Type B pancreatic cell (in vitro differentiated cells): ENCODE measurements at regions not wholly inside any gene's neighbourhood (a gene's known extent, or its start where the extent isn't known, plus 50 kb on each side); places are given as distances from the start of the nearest gene placed in this dataset.

Source experiments
- DNase-seq: peaks from one replicate; pipeline ENCODE4 v3.0.0; 2021; ENCODE audit warnings: mixed read lengths; ENCODE audit not compliant: unreplicated experiment; ENCODE audit errors: extremely low spot score
- H3K27ac Mint-ChIP-seq: 2 replicates; pipeline ENCODE4 v1.8.0; 2021; ENCODE audit warnings: mild to moderate bottlenecking, mixed read lengths
- H3K27me3 Mint-ChIP-seq: 2 replicates; pipeline ENCODE4 v1.8.0; 2021; ENCODE audit warnings: mixed read lengths
- H3K36me3 Mint-ChIP-seq: 2 replicates; pipeline ENCODE4 v1.8.0; 2021; ENCODE audit warnings: mixed read lengths
- H3K4me1 Mint-ChIP-seq: one replicate; pipeline ENCODE4 v1.8.0; 2021; ENCODE audit warnings: mixed read lengths; ENCODE audit not compliant: unreplicated experiment
- H3K4me3 Mint-ChIP-seq: 2 replicates; pipeline ENCODE4 v1.8.0; 2021; ENCODE audit warnings: mild to moderate bottlenecking, mixed read lengths
- H3K9me3 Mint-ChIP-seq: 2 replicates; pipeline ENCODE4 v1.8.0; 2021; ENCODE audit warnings: mixed read lengths
- CTCF ChIP-seq: fragments of 200-600 bp; sonication (generic); conservative IDR thresholded peaks from 2 replicates; pipeline ENCODE4 v1.5.0; 2021; ENCODE audit warnings: antibody characterized with exemption, mild to moderate bottlenecking

- Mint-ChIP-seq H3K9me3 (no peaks in the 10 kb centered on the region), H3K4me1 (peaks cover 15% of the 10 kb centered on the region), H3K36me3 (no peaks in the 10 kb centered on the region), H3K27ac (no peak overlapping the region), H3K27me3 (peaks cover 7% of the 10 kb centered on the region), H3K4me3 (no peak overlapping the region)
- no peak for TF ChIP-seq CTCF
- no peak for DNase-seq
Measured at GRCh38 chr7:31423994-31424393, 83.5 kb upstream of the NEUROD6 start.

DNA sequence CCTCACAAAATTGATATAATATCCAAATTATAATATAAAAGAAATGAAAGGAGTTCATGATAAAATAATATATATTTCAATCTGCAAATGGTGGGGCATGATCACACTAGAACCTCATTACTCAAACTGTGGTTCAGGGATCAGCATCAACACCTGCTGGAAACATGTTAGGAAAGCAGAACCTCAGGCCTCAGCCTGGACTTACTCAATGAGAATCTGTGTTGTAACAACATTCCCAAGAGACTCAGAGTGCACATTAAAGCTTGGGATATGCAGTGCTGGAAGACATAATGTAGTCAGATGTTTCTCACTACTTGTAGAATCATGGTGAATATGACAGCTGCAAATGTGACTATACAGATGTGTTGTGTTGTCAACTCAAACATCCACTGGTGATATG, 81.7 kb upstream of the ITPRID1 start:
- peaks cover 4% of the 10 kb centered on the region for H3K9me3 Mint-ChIP-seq

DNA sequence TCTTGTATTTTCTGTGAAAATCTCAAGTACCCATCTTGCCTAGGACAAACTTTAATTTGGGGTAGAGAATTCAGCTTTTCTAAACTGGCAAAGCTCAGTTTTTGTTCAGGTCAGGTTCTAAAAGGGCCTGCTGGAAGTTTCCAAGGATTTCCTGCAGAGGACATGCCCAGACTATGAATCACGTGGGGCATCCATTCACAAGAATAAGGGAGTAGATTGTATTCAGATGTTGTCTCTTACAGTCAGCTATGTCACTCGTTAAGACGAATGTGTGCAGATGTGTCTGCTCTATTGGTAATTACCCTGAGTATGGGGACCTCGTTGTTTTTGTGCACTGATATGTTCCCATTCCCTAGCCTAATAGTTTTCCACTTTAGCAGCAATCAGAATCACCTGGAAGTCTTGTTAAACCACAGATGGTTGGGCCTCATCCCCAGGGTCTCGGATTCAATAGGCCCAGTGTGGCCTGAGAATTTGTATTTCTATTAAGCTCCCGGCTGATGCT, 81.0 kb upstream of the ITPRID1 start:
- H3K4me3 Mint-ChIP-seq, result no peak overlapping the region
- H3K4me1 Mint-ChIP-seq, result peaks cover 7% of the 10 kb centered on the region
- H3K27me3 Mint-ChIP-seq, result peaks cover 26% of the 10 kb centered on the region
- no peak for TF ChIP-seq CTCF
- H3K9me3 Mint-ChIP-seq, result peaks cover 4% of the 10 kb centered on the region
- H3K36me3 Mint-ChIP-seq, result no peaks in the 10 kb centered on the region
- no peak for DNase-seq
- no peak overlapping the region for H3K27ac Mint-ChIP-seq

More for the DNA sequence above, 81.7 kb upstream of the ITPRID1 start:
- Mint-ChIP-seq H3K36me3 (no peaks in the 10 kb centered on the region), H3K4me1 (peaks cover 7% of the 10 kb centered on the region), H3K27ac (no peak overlapping the region), H3K27me3 (peaks cover 25% of the 10 kb centered on the region), H3K4me3 (no peak overlapping the region)
- TF ChIP-seq CTCF, result no peak
- DNase-seq, result no peak

- Mint-ChIP-seq H3K4me3 (no peak overlapping the region), H3K9me3 (peaks cover 4% of the 10 kb centered on the region), H3K36me3 (no peaks in the 10 kb centered on the region), H3K4me1 (peaks cover 7% of the 10 kb centered on the region), H3K27ac (no peak overlapping the region), H3K27me3 (peaks cover 33% of the 10 kb centered on the region)
- no peak for DNase-seq
- TF ChIP-seq CTCF, result no peak
Measured at GRCh38 chr7:31437250-31437865, 76.5 kb upstream of the ITPRID1 start.

GRCh38 chr7:31439165-31439564, 74.7 kb upstream of the ITPRID1 start:
- Mint-ChIP-seq H3K27me3 (peaks cover 34% of the 10 kb centered on the region), H3K4me3 (no peak overlapping the region), H3K36me3 (no peaks in the 10 kb centered on the region), H3K9me3 (peaks cover 1% of the 10 kb centered on the region), H3K27ac (no peak overlapping the region), H3K4me1 (peaks cover 4% of the 10 kb centered on the region)
- TF ChIP-seq CTCF, result no peak
- no peak for DNase-seq
